Ectodermal cell (in vitro differentiated cells): ENCODE measurements at regions not wholly inside any gene's neighbourhood (a gene's known extent, or its start where the extent isn't known, plus 50 kb on each side); places are given as distances from the start of the nearest gene placed in this dataset.

ENCODE experiments used
- H3K27ac ChIP-seq: 2 replicates; pipeline ENCODE4 v1.7.0; 2013; ENCODE audit warnings: mild to moderate bottlenecking, low read depth, low read length; ENCODE audit not compliant: insufficient read depth, poor library complexity, severe bottlenecking
- H3K27me3 ChIP-seq: 2 replicates; pipeline ENCODE4 v1.7.0; 2013; ENCODE audit warnings: mild to moderate bottlenecking, low read length; ENCODE audit not compliant: insufficient read depth, control insufficient read depth, poor library complexity, severe bottlenecking
- H3K36me3 ChIP-seq: one replicate; pipeline ENCODE4 v1.7.0; 2013; ENCODE audit warnings: low read length; ENCODE audit not compliant: control insufficient read depth, insufficient read depth
- H3K4me1 ChIP-seq: one replicate; pipeline ENCODE4 v1.7.0; 2013; ENCODE audit warnings: low read length; ENCODE audit not compliant: control insufficient read depth, insufficient read depth
- H3K4me3 ChIP-seq: 2 replicates; pipeline ENCODE4 v1.7.0; 2013; ENCODE audit warnings: low read depth, low read length, control low read depth; ENCODE audit not compliant: insufficient read depth
- H3K9me3 ChIP-seq: 2 replicates; pipeline ENCODE4 v1.7.0; 2013; ENCODE audit warnings: mild to moderate bottlenecking, low read length, moderate library complexity; ENCODE audit not compliant: control insufficient read depth
- WGBS, 2 experiments: methylation state at CpG; one replicate each; pipeline ENCODE4 v1.1.7; 2013; ENCODE audit warnings: missing lambda C conversion rate in 2 of 2; 5-methylcytosine and 5-hydroxymethylcytosine counted together

GRCh38 chr4:10875144-10875799 is 190.7 kb upstream of the CLNK start:
- H3K27me3 ChIP-seq = no peaks in the 10 kb centered on the region
- no peak overlapping the region for H3K27ac ChIP-seq
- H3K36me3 ChIP-seq = no peaks in the 10 kb centered on the region
- H3K4me1 ChIP-seq = no peaks in the 10 kb centered on the region
- 93 to 95% methylated on average over 2 of the region's 2 CpGs for WGBS, 2 experiments
- H3K9me3 ChIP-seq = no peaks in the 10 kb centered on the region
- H3K4me3 ChIP-seq = no peak overlapping the region

GRCh38 chr4:10873809-10874208 is 189.2 kb upstream of the CLNK start:
- Histone ChIP-seq H3K9me3 (no peaks in the 10 kb centered on the region), H3K4me1 (no peaks in the 10 kb centered on the region), H3K27me3 (no peaks in the 10 kb centered on the region), H3K36me3 (no peaks in the 10 kb centered on the region), H3K27ac (no peak overlapping the region), H3K4me3 (no peak overlapping the region)
- WGBS, 2 experiments = 90 to 100% methylated on average over 1 of the region's 1 CpG

- no peaks in the 10 kb centered on the region for H3K36me3 ChIP-seq
These were observed 188.4 kb upstream of the CLNK start for GRCh38 chr4:10872833-10873517.

GRCh38 chr4:10866666-10867065 is 182.1 kb upstream of the CLNK start:
- H3K27ac ChIP-seq = no peak overlapping the region
- WGBS, 2 experiments = 89 to 90% methylated on average over 6 of the region's 6 CpGs
- no peaks in the 10 kb centered on the region for H3K4me1 ChIP-seq
- H3K4me3 ChIP-seq = no peak overlapping the region
- no peaks in the 10 kb centered on the region for H3K36me3 ChIP-seq
- H3K27me3 ChIP-seq = no peaks in the 10 kb centered on the region
- H3K9me3 ChIP-seq = no peaks in the 10 kb centered on the region

More at GRCh38 chr4:10872833-10873517, 188.4 kb upstream of the CLNK start:
- no peaks in the 10 kb centered on the region for H3K9me3 ChIP-seq
- H3K27me3 ChIP-seq = no peaks in the 10 kb centered on the region
- no peaks in the 10 kb centered on the region for H3K4me1 ChIP-seq
- H3K27ac ChIP-seq = no peak overlapping the region
- H3K4me3 ChIP-seq = no peak overlapping the region
- WGBS, 2 experiments = 91 to 98% methylated on average over 3 to 4 of the region's 4 CpGs

GRCh38 chr4:10861036-10861435 is 176.5 kb upstream of the CLNK start:
- H3K4me3 ChIP-seq = no peak overlapping the region
- no peaks in the 10 kb centered on the region for H3K9me3 ChIP-seq
- H3K27me3 ChIP-seq = no peaks in the 10 kb centered on the region
- H3K27ac ChIP-seq = no peak overlapping the region
- H3K36me3 ChIP-seq = no peaks in the 10 kb centered on the region
- 84 to 93% methylated on average over 3 of the region's 3 CpGs for WGBS, 2 experiments
- no peaks in the 10 kb centered on the region for H3K4me1 ChIP-seq

- Histone ChIP-seq H3K27me3 (no peaks in the 10 kb centered on the region), H3K36me3 (no peaks in the 10 kb centered on the region), H3K4me3 (no peak overlapping the region), H3K9me3 (no peaks in the 10 kb centered on the region), H3K27ac (no peak overlapping the region), H3K4me1 (no peaks in the 10 kb centered on the region)
These were observed 171.8 kb upstream of the CLNK start for GRCh38 chr4:10856271-10856782.

- H3K27me3 ChIP-seq = no peaks in the 10 kb centered on the region
- WGBS, 2 experiments = 95 to 97% methylated on average over 2 of the region's 2 CpGs
- H3K4me3 ChIP-seq = no peak overlapping the region
- H3K4me1 ChIP-seq = no peaks in the 10 kb centered on the region
- no peaks in the 10 kb centered on the region for H3K36me3 ChIP-seq
- H3K9me3 ChIP-seq = no peaks in the 10 kb centered on the region
- H3K27ac ChIP-seq = no peak overlapping the region
These were observed 168.6 kb upstream of the CLNK start for GRCh38 chr4:10853196-10853595.

GRCh38 chr4:10841697-10842096 is 157.1 kb upstream of the CLNK start:
- Histone ChIP-seq H3K36me3 (no peaks in the 10 kb centered on the region), H3K4me1 (no peaks in the 10 kb centered on the region), H3K27me3 (no peaks in the 10 kb centered on the region), H3K27ac (no peak overlapping the region), H3K4me3 (no peak overlapping the region), H3K9me3 (no peaks in the 10 kb centered on the region)
- 93 to 94% methylated on average over 3 to 4 of the region's 4 CpGs for WGBS, 2 experiments

GRCh38 chr4:10837151-10837550 is 152.6 kb upstream of the CLNK start:
- no peaks in the 10 kb centered on the region for H3K27me3 ChIP-seq
- H3K4me3 ChIP-seq = no peak overlapping the region
- no peak overlapping the region for H3K27ac ChIP-seq
- H3K36me3 ChIP-seq = no peaks in the 10 kb centered on the region
- WGBS, 2 experiments = 96 to 97% methylated on average over 3 of the region's 3 CpGs
- H3K4me1 ChIP-seq = no peaks in the 10 kb centered on the region
- H3K9me3 ChIP-seq = no peaks in the 10 kb centered on the region

- Histone ChIP-seq H3K4me1 (no peaks in the 10 kb centered on the region), H3K27me3 (no peaks in the 10 kb centered on the region), H3K9me3 (no peaks in the 10 kb centered on the region), H3K4me3 (no peak overlapping the region), H3K27ac (no peak overlapping the region), H3K36me3 (no peaks in the 10 kb centered on the region)
- WGBS, 2 experiments = 91 to 96% methylated on average over 8 to 9 of the region's 9 CpGs
These were observed 148.4 kb upstream of the CLNK start for GRCh38 chr4:10832806-10833628.
